Stimulated activated naive CD8-positive, alpha-beta T cell treated with anti-CD3 and anti-CD28 coated beads, Interleukin-15, amount 100 ng/mL, for 72 hours (primary cell): ENCODE measurements at regions not wholly inside any gene's neighbourhood (a gene's known extent, or its start where the extent isn't known, plus 50 kb on each side); places are given as distances from the start of the nearest gene placed in this dataset.

Experiments used
- ATAC-seq: fragments of 150-1000 bp; cut with Tn5 transposase; 2 replicates; pipeline ENCODE4 v1.10.0; 2021; ENCODE audit warnings: mild to moderate bottlenecking, moderate library complexity
- DNase-seq, 2 donors: peaks; one replicate each; pipeline ENCODE4 v3.0.0; 2021 to 2022
- H3K27ac Mint-ChIP-seq, 2 donors: one replicate each; pipeline ENCODE4 v1.8.0; 2022; ENCODE audit warnings: mild to moderate bottlenecking in 2 of 2, mixed read lengths in 2 of 2, moderate library complexity in 2 of 2
- H3K27me3 Mint-ChIP-seq: one replicate; pipeline ENCODE4 v1.8.0; 2022; ENCODE audit warnings: mixed read lengths
- H3K4me1 Mint-ChIP-seq: one replicate; pipeline ENCODE4 v1.8.0; 2022; ENCODE audit warnings: mild to moderate bottlenecking, mixed read lengths
- H3K4me3 Mint-ChIP-seq, 2 donors: one replicate each; pipeline ENCODE4 v1.8.0; 2022; ENCODE audit warnings: mild to moderate bottlenecking in 2 of 2, mixed read lengths in 2 of 2, moderate library complexity in 1 of 2
- H3K9me3 Mint-ChIP-seq, 2 donors: one replicate each; pipeline ENCODE4 v1.8.0; 2022; ENCODE audit warnings: mixed read lengths in 2 of 2

GRCh38 chr5:2283481-2284045, 400.8 kb upstream of the IRX4 start:
- Mint-ChIP-seq H3K4me1 (no peaks in the 10 kb centered on the region), H3K9me3 (peaks cover 6 to 9% of the 10 kb centered on the region in 2 donors), H3K27me3 (no peaks in the 10 kb centered on the region), H3K4me3 (no peak overlapping the region), H3K27ac (no peak overlapping the region)
- ATAC-seq: no peak
- DNase-seq: no peak

GRCh38 chr5:2282893-2283292, 400.2 kb upstream of the IRX4 start:
- H3K27me3 Mint-ChIP-seq: no peaks in the 10 kb centered on the region
- no peak overlapping the region for H3K4me3 Mint-ChIP-seq
- no peaks in the 10 kb centered on the region for H3K4me1 Mint-ChIP-seq
- H3K27ac Mint-ChIP-seq: no peak overlapping the region
- no peak for ATAC-seq
- peaks cover 6 to 9% of the 10 kb centered on the region in 2 donors for H3K9me3 Mint-ChIP-seq
- DNase-seq: no peak

DNA sequence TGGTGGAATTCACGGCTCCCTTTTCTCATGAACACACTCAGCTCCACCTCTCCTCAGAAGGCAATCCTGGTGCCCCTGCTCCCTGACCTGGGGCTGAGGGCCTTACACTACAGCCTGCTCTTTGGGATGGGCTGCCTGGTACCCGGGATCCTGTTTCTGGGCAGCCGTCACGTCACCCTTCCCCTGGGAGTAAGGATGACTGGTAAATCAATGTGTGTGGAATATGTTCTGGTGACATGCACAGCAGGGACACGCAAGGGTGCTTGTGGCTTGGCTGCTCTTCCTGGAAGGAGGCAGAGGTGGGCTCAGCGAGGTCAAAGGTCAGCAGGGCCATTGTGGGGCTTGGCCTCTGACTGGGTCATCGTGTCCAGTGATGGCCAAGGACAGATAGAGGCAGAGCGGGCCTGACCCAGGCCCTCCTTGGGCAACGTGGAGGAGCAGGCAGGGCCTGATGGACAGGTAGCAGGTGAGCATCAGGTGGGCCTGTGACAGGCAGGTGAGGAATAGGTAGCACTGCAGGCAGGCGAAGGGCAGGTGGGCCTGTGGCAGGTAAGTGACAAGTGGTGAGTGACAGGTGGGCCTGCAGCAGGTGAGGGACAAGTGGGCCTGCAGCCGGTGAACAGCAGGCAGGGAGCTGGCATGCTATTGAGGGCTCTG, 399.4 kb upstream of the IRX4 start:
- Mint-ChIP-seq H3K27ac (no peak overlapping the region), H3K9me3 (peaks cover 6 to 9% of the 10 kb centered on the region in 2 donors), H3K4me3 (no peak overlapping the region), H3K27me3 (no peaks in the 10 kb centered on the region), H3K4me1 (no peaks in the 10 kb centered on the region)
- DNase-seq: no peak
- no peak for ATAC-seq

DNA sequence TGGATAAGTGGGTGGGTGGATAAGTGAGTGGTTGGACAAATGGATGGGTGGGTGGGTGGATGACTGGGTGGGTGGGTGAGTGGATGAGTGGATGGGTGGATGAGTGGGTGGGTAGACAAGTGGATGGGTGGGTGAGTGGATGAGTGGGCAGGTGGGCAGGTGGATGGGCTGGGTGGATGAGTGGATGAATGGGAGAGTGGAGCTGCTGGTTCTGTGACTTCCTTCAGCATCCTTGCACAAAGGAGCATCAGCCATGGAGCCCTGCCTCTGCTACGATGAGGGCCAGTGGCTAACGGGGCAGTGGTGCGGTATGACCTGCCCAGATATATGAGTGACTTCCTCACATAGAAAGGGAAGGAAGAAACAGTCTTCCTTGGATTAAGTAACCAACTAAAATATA, 398.7 kb upstream of the IRX4 start:
- DNase-seq (no peak), ATAC-seq (no peak)
- H3K4me3 Mint-ChIP-seq: no peak overlapping the region
- H3K27me3 Mint-ChIP-seq: no peaks in the 10 kb centered on the region
- H3K27ac Mint-ChIP-seq: no peak overlapping the region
- H3K9me3 Mint-ChIP-seq: peaks cover 6 to 9% of the 10 kb centered on the region in 2 donors
- no peaks in the 10 kb centered on the region for H3K4me1 Mint-ChIP-seq

- H3K4me1 Mint-ChIP-seq: no peaks in the 10 kb centered on the region
- no peak for ATAC-seq
- H3K27me3 Mint-ChIP-seq: no peaks in the 10 kb centered on the region
- H3K9me3 Mint-ChIP-seq: peaks cover 6 to 9% of the 10 kb centered on the region in 2 donors
- no peak overlapping the region for H3K4me3 Mint-ChIP-seq
- peak overlapping the region in 1 of 2 donors; percentile 91 for H3K27ac Mint-ChIP-seq
- DNase-seq: no peak
These were observed 397.6 kb upstream of the IRX4 start for GRCh38 chr5:2280318-2280717.

DNA sequence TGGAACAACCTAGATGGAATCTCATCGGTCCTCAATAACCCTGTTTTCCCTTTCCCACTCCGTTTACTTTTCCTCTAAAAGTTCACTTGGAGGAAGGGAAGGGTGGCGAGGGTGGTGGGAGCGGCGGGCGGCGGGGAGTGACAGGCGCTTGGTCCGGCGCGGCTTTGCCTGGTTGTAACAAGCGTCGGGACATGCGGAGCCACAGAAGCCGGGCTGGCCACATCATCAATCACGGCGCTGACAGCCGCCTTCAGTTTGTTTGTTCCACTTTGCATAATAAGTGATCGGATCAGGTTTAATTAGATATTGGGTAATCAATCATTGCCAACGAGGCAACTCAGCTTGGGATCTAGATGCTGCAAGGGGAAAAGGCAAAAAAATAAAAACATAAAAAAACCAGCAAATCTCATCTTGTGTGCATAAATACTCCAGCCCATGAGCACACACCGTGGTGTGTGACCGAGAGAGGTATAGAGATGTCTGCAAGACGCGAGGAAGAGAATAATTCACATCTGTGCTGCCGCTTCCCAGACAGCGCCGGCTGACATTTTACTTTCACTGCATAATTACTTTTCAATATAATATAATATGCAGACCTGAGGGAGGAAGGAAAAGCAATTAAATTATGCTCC, 396.2 kb upstream of the IRX4 start:
- no peak for DNase-seq
- no peaks in the 10 kb centered on the region for H3K4me1 Mint-ChIP-seq
- peaks cover 6 to 9% of the 10 kb centered on the region in 2 donors for H3K9me3 Mint-ChIP-seq
- H3K27me3 Mint-ChIP-seq: no peaks in the 10 kb centered on the region
- no peak for ATAC-seq
- H3K4me3 Mint-ChIP-seq: no peak overlapping the region
- no peak overlapping the region for H3K27ac Mint-ChIP-seq

DNA sequence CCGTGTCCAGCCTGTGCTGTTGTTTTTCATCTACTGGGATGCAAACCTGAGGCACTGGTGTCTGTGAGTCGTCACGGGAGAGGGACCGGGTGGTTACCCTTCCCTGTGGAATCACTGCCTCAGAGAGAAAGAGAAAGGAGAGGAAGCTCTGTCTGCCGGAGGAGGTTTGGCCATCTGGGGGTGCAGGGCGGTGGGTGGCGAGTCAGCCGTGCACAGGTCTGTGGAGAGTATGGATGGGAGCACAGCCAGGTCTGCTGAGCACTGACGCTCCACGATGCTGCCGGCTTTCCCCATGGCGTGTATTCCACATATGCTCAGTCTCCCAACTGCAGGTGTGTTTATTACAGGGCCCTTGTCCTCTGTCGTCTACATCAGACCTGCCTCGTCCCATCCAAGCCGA, 395.2 kb upstream of the IRX4 start:
- Mint-ChIP-seq H3K27ac (no peak overlapping the region), H3K9me3 (peaks cover 6 to 9% of the 10 kb centered on the region in 2 donors)
- no peak for ATAC-seq

GRCh38 chr5:2276101-2276500, 393.4 kb upstream of the IRX4 start:
- Mint-ChIP-seq H3K27ac (no peak overlapping the region), H3K9me3 (peaks cover 6 to 9% of the 10 kb centered on the region in 2 donors), H3K4me1 (no peaks in the 10 kb centered on the region), H3K27me3 (peaks cover 9% of the 10 kb centered on the region), H3K4me3 (no peak overlapping the region)
- DNase-seq (no peak), ATAC-seq (no peak)

More for the DNA sequence above, 395.2 kb upstream of the IRX4 start:
- Mint-ChIP-seq H3K27me3 (peaks cover 2% of the 10 kb centered on the region), H3K4me1 (no peaks in the 10 kb centered on the region), H3K4me3 (no peak overlapping the region)
- no peak for DNase-seq

DNA sequence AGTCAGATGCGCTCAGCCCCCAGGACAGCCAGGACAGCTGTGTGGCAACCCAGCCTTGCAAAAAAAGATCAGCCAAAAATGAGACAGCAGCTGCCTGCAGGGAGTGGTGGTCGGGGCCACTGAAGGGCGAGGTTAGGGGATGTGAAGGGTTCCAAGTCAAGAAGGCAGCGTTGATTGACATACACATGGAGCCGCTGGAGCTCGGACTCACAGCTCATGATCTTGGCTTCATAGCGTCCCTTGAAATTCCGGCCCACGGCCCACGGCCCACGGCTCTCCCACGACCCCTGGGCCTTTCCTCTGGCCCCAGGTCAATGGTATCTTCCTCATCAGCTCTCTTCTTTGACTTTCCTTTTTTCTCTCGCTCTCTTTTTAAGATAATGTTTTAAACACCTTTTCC, 390.0 kb upstream of the IRX4 start:
- Mint-ChIP-seq H3K27ac (no peak overlapping the region), H3K4me3 (no peak overlapping the region), H3K27me3 (peaks cover 29% of the 10 kb centered on the region), H3K9me3 (no peaks in the 10 kb centered on the region), H3K4me1 (no peaks in the 10 kb centered on the region)
- ATAC-seq: no peak
- DNase-seq: no peak

GRCh38 chr5:2272039-2272438, 389.3 kb upstream of the IRX4 start:
- Mint-ChIP-seq H3K27me3 (peaks cover 32% of the 10 kb centered on the region), H3K4me3 (no peak overlapping the region), H3K9me3 (no peaks in the 10 kb centered on the region), H3K4me1 (no peaks in the 10 kb centered on the region), H3K27ac (no peak overlapping the region)
- ATAC-seq (no peak), DNase-seq (no peak)

DNA sequence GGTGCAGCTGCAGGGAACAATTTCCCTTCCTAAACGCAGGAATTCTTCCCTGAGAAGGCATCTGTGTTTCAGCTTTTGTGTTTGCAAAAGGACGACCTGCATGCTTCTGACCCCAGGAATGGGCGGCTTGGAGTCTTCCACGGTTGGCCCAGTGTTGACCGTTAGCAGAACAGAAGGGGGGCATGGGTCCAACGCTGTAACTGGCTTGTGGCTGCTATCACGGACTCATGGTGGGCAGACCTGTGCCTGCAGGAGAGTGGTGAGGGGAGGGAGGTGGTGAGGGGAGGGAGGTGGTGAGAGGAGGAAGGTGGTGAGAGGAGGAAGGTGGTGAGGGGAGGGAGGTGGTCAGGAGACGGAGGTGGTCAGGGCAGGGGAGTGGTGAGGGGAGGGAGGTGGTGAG, 388.6 kb upstream of the IRX4 start:
- H3K27ac Mint-ChIP-seq: no peak overlapping the region
- H3K4me1 Mint-ChIP-seq: no peaks in the 10 kb centered on the region
- no peaks in the 10 kb centered on the region for H3K9me3 Mint-ChIP-seq
- no peak overlapping the region for H3K4me3 Mint-ChIP-seq
- DNase-seq: no peak
- peaks cover 32% of the 10 kb centered on the region for H3K27me3 Mint-ChIP-seq
- no peak for ATAC-seq

- Mint-ChIP-seq H3K9me3 (no peaks in the 10 kb centered on the region), H3K27ac (no peak overlapping the region), H3K27me3 (peaks cover 32% of the 10 kb centered on the region), H3K4me3 (no peak overlapping the region), H3K4me1 (no peaks in the 10 kb centered on the region)
- DNase-seq (no peak), ATAC-seq (no peak)
These were observed 387.7 kb upstream of the IRX4 start for GRCh38 chr5:2270467-2270866.

- no peak for ATAC-seq
- H3K9me3 Mint-ChIP-seq: no peaks in the 10 kb centered on the region
- no peaks in the 10 kb centered on the region for H3K4me1 Mint-ChIP-seq
These were observed 386.9 kb upstream of the IRX4 start for GRCh38 chr5:2269656-2270055.

GRCh38 chr5:2267991-2268390, 385.3 kb upstream of the IRX4 start:
- Mint-ChIP-seq H3K27me3 (peaks cover 31% of the 10 kb centered on the region), H3K4me1 (no peaks in the 10 kb centered on the region), H3K9me3 (no peaks in the 10 kb centered on the region), H3K27ac (no peak overlapping the region), H3K4me3 (no peak overlapping the region)
- DNase-seq: no peak
- no peak for ATAC-seq

More at GRCh38 chr5:2269656-2270055, 386.9 kb upstream of the IRX4 start:
- DNase-seq: no peak
- H3K27me3 Mint-ChIP-seq: peaks cover 32% of the 10 kb centered on the region
- no peak overlapping the region for H3K27ac Mint-ChIP-seq
- no peak overlapping the region for H3K4me3 Mint-ChIP-seq

- Mint-ChIP-seq H3K4me1 (no peaks in the 10 kb centered on the region), H3K9me3 (no peaks in the 10 kb centered on the region), H3K27me3 (peaks cover 23% of the 10 kb centered on the region), H3K4me3 (no peak overlapping the region), H3K27ac (no peak overlapping the region)
- no peak for ATAC-seq
- DNase-seq: no peak
These were observed 384.0 kb upstream of the IRX4 start for GRCh38 chr5:2266641-2267240.

DNA sequence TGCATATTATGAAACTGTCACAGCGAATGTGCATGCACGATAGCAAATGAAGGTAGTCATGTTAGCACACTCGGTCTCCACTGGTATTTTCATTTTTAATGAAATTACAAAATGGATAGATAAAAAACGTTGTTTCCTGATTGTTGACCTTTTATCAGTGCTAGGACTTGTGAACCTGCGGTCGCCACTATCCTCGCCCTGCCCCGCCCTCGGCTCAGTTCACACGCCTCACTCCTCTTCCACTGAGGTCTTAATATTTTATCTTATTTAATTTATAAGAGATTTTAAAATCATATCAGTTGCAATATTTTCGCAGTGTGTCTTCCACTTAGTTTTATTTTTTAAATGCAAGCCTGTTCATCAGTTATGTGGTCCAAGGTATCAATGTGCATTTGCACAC, 382.6 kb upstream of the IRX4 start:
- H3K27me3 Mint-ChIP-seq: peaks cover 17% of the 10 kb centered on the region
- DNase-seq (no peak), ATAC-seq (no peak)
- H3K4me3 Mint-ChIP-seq: no peak overlapping the region
- no peaks in the 10 kb centered on the region for H3K4me1 Mint-ChIP-seq
- no peaks in the 10 kb centered on the region for H3K9me3 Mint-ChIP-seq
- peak overlapping the region in 1 of 2 donors; percentile 67 for H3K27ac Mint-ChIP-seq
